ENCODE measurements at regions not wholly inside any gene's neighbourhood (a gene's known extent, or its start where the extent isn't known, plus 50 kb on each side); places are given as distances from the start of the nearest gene placed in this dataset.
"Not testable (repeated sequence)": the region's sequence is repeated elsewhere in the genome, so short reads cannot be mapped to it uniquely, and the experiment has no call there.

DNA sequence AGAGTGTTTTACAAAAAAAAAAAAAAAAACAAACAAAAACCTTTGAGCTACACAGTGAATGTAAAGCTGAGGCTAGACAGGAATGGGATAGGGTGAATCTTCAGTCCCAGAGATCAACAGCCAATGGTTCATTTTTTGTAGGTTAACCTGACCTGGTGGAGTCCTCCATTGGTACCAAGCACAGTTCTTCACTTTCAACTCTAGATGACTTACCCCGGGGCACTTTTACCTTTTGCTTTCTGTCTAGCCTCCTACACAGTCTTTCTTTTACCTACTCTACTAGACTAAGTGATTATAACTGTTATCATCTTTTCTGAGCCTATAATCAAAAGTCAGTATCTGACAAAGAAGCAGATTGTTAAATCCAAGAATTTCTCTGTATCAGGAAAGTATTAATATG is 50.9 kb downstream of the ANXA2R start:
- DNase-seq = no peak

DNA sequence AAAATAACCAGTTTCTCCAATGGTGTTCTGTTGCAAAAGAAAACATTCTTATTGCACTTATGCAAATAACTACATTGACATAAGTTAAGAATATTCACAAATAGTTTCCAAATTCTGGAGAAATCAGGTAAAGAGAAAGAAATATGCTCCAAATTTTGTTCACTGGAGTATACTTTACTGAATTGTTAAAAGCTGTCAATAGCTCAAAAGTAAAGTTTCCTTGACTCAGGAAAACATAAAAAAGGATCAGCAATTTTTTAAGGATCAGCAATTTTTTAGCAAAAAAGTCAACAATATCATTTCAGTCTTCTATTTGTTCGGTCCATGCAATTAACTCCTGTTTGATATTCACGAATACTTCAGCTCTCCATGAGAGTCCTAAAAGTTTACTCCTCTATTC is 51.6 kb downstream of the ANXA2R start:
- DNase-seq = no peak

DNA sequence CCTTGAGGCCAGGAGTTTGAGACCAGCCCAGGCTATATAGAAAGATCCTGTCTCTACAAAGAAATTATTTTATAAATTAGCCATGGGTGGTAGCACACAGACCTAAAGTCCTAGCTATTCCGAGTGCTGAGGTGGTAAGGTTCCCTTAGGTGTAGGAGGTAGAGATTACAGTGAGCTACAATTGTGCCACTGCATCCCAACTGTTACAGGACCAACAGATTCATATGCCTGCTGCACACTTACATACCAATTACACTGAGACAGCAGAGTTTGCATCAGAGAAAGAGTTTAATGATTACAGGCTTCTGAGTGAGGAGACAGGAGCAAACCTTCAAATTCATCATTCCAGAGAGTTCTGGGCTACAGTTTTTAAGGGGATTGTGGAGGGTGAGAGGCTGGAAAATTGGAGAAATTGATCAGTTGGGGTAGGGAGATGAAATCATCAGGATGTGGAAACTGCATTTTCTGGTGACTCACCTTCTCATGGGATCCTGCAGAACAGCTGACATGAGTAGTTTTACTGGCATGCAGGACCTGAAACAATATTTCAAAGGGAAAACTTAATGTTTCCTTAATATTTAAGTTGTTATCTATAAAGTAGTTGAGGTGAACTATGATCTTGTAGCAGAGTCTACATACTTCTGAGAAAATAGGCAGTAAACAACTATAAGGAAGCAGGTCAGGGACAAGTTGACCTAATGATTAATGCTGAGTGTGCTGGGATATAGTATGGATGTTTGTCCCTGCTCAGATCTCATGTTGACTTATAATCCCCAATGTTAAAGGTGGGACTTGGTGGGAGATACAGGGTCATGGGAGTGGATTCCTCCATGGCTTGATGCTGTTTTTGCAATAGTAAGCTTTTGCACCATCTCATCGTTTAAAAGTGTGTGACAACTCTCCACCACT is 54.7 kb downstream of the ANXA2R start:
- no peak for DNase-seq

DNA sequence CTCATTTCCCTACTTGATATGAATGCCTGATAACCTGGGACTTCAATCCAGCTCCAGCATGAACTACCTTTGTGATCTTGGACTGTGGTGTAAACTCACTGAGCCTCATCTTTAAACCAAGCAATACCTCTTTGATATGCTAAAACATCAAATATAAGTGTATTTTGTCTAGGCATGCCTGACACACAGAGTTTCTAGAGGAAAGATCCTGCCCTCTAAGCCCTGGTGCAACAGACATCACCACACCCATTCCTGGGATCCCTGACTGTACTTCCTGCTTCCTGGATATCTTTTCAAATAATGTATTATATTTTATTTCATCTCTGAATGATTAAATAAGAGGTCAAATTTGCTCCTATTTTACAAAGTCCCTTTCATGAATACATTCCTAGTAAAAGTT is 55.8 kb downstream of the ANXA2R start:
- no peak for DNase-seq

DNA sequence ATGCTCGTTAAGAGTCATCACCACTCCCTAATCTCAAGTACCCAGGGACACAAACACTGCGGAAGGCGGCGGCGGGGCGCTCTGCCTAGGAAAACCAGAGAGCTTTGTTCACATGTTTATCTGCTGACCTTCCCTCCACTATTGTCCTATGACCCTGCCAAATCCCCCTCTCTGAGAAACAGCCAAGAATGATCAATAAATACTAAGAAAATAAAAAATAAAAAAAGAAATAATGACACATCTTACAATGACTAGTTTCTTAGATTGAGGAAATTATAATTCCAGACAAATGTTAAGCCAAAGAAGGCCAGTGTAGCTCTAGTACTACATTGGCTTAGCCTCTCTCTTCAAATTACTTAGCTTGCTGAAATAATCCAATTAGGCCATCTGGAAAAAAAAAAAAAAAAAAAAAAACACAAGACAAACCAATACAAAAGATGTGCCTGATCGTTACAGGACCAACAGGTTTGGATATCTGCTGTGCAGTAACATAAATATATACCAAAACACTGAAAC is 58.0 kb downstream of the ANXA2R start:
- peak; percentile 56 for DNase-seq

DNA sequence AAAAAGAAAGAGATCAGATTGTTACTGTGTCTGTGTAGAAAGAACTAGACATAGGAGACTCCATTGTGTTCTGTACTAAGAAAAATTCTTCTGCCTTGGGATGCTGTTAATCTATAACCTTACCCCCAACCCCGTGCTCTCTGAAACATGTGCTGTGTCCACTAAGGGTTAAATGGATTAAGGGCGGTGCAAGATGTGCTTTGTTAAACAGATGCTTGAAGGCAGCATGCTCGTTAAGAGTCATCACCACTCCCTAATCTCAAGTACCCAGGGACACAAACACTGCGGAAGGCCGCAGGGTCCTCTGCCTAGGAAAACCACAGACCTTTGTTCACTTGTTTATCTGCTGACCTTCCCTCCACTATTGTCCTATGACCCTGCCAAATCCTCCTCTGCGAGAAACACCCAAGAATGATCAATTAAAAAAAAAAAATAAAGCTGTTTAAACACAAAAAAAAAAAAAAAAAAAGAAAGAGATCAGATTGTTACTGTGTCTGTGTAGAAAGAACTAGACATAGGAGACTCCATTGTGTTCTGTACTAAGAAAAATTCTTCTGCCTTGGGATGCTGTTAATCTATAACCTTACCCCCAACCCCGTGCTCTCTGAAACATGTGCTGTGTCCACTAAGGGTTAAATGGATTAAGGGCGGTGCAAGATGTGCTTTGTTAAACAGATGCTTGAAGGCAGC is 58.6 kb downstream of the ANXA2R start:
- DNase-seq = not testable (repeated sequence)

DNA sequence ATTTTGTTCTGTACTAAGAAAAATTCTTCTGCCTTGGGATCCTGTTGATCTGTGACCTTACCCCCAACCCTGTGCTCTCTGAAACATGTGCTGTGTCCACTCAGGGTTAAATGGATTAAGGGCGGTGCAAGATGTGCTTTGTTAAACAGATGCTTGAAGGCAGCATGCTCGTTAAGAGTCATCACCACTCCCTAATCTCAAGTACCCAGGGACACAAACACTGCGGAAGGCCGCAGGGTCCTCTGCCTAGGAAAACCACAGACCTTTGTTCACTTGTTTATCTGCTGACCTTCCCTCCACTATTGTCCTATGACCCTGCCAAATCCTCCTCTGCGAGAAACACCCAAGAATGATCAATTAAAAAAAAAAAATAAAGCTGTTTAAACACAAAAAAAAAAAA is 59.1 kb downstream of the ANXA2R start:
- not testable (repeated sequence) for DNase-seq

DNA sequence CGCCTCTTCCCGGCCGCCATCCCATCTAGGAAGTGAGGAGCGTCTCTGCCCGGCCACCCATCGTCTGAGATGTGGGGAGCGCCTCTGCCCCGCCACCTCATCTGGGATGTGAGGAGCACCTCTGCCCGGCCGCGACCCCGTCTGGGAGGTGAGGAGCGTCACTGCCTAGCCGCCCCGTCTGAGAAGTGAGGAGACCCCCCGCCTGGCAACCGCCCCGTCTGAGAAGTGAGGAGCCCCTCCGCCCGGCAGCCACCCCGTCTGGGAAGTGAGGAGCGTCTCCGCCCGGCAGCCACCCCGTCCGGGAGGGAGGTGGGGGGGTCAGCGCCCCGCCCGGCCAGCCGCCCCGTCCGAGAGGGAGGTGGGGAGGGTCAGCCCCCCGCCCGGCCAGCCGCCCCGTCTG is 59.7 kb downstream of the ANXA2R start:
- DNase-seq = not testable (repeated sequence)

DNA sequence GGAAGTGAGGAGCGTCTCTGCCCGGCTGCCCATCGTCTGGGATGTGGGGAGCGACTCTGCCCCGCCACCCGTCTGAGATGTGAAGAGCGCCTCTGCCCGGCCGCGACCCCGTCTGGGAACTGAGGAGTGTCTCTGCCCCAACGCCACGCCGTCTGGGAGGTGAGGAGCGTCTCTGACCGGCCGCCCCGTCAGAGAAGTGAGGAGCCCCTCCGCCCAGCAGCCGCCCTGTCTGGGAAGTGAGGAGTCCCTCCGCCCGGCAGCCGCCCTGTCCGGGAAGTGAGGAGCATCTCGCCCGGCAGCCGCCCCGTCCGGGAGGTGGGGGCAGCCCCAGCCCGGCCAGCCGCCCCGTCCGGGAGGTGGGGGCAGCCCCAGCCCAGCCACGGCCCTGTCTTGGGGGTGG is 60.9 kb downstream of the ANXA2R start:
- DNase-seq = not testable (repeated sequence)

DNA sequence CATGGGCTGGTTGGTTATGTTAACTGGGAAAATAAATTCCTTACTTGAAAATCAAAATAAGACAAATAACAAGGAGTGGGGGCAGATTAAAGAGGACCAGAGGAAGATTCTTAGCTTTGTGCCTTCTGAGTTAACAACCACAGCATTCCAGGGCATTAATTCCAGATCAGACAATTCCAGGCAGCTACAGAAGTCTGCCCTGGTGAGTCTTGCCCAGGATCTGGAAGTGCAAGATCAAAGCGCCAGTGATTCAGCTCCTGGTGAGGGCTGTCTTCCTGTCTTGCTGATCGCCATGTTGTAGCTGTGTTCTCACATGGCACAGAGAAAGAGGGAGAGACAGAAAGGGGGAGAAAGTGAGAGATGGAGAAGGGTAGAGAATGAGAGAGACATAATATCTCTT is 65.6 kb downstream of the ANXA2R start:
- DNase-seq = no peak

DNA sequence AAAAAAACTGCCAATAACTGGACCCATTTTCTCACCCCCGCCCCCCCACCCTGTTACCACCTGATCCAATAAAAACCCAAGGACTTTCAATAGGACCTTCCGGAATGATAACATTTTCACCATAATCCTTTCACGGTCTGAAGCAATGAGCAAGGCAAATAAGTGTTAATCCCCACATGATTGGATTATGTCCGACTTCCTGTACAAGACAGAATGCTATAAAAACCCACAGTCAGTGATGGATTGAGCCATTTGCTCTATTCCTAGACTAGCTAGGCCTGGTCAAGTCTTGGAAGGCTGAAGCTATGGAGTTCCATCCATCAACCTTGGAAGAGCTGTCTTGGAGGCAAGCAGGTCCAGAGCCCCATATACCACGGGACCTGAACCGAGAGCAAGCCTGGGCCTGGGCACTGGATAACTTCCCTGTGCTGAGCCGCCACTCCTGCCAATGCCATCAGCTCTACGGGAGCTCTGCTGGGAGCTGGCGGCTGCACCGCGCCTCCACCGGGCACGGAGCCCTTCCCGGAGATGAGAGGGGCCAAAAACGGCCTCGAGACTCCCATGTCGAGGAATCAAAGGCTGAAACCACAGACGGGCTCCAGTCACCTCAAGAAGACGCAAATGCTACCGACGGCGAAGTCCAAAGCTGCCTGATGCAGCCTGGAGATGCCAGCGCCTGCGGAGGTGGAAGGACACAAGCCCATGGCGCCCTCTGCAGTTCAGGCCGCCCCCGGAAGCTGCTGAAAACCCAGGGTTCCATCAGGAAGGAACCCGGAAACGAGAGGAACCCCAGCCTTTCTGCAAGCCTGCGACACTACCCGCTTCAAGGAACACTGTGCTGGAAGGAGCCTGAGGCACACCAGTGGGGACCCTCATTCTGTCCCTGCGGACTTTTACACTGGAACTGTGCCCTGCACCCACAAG is 69.2 kb downstream of the ANXA2R start:
- DNase-seq = no peak

DNA sequence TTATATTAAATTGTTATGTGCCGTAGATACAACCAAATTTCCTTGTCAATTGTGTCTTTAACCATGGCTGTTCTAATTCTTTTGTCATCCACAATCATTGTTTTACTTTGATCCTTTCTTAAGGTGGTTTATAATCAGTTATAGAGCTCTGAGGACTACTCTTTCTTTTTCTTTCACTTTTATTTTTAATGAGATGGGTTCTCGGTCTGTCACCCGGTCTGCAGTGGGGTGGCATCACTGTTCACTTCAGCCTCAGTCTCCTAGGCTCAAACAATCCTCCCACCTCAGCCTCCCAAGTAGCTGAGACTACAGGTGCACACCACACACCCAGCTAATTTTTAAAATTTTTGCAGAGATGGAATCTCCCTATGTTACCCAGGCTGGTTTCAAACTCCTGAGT is 74.2 kb downstream of the ANXA2R start:
- no peak for DNase-seq

DNA sequence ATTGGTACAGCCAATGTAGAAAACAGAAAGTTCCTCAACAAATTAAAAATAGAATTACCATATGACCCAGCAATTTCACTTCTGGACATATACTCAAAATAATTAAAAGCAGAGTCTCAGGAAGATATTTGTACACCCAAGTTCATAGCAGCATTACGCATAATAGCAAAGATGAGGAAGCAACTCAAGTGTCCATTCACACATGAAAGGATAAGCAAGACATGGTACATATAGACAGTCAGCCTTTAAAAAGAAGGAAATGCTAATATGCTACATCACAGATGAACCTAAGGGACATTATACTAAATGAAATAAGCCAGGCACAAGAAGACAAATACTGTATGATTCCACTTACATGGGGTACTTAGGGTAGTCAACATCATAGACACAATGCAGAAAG is 76.7 kb downstream of the ANXA2R start:
- DNase-seq = no peak

DNA sequence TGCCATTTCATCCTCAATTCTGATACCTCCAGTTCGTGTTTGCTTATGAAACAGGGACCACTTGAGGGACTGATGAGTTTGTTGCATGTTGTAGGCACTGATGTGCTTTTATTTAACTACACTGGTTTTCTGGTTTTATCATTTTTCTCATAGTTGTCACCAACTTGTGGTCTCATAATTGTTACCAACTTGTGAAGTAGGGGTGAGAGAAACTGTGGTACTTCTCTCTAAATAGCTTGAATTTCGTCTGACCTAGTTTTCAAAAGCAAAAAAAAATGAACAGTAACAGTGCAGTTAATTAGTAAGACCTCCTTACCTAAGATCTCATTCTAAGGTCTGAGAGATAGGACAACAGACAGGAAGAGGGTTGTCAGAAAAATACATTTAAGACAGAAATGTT is 78.0 kb downstream of the ANXA2R start:
- no peak for DNase-seq

DNA sequence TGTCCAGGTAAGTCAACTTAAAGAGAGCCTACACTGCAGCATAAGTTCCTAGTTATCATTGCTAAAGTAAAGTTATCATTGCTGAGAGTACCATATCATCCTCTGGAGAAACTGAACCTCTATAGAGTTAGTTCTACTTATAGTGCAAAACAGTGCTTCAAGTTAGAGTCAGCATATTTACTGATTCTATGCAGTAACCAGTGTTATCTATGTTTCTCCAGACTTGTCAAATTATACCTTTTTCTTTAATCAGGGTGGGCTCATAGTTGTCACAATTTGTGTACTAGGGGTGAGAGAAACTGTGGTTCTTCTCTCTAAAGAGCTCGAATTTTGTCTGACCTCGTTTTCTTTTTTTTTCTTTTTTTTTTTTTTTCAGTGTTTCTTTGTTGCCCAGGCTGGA is 79.6 kb downstream of the ANXA2R start:
- DNase-seq = no peak

DNA sequence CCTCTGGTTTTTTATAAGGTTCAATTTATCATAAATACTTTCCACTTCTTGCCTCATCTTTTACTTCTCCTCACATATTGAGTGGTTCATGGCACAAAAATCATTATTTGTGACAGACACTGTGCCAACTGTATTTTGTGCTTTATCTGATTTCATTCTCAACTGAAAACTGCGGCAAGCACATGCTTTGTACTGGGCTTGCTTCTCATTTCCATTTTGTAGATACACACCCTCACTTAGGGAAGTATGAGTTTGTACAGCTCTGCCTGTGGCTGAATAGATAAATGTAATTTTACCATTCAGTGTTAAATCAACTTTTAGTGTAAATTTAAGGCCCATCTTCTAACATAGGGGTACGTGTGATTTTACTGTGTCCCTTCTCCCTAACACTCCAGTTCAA is 83.6 kb downstream of the ANXA2R start:
- DNase-seq = no peak

DNA sequence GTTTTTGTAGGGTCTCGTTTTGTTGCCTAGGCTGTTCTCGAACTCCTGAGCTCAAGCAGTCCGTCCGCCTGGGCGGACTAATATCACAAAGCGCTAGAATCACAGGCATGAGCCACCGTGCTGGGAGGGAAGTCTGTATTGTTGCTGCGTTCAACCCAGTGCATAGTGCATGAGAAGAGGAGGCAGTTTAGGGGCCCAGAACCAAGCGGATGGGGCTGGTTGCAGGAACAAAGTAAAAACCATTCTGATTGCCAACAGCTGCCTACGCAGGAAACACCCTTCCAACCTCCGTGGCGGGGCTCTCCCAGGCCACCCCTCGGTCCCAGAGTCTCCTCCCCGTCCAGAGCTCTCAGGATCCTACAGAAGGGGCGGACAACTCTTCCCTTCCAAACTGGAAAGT is 87.1 kb downstream of the ANXA2R start:
- no peak for DNase-seq

DNA sequence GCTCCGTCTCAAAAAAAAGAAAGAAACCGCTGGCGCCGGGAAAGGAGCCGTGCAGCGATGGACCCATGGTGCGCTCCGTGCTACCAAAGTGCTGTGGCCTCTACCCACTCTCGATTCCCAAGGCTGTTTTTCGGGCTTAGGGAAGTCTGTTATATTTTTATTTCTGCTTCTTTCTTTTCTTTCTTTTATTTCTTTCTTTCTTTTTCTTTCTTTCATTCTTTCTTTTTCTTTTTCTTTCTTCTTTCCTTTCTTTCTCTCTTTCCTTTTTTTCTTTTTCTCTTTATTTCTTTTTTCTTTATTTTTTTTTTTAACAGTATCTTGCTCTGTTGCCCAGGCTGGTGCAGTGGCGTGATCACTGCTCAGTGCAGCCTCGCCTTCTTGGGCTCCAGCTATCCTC is 87.5 kb downstream of the ANXA2R start:
- no peak for DNase-seq

DNA sequence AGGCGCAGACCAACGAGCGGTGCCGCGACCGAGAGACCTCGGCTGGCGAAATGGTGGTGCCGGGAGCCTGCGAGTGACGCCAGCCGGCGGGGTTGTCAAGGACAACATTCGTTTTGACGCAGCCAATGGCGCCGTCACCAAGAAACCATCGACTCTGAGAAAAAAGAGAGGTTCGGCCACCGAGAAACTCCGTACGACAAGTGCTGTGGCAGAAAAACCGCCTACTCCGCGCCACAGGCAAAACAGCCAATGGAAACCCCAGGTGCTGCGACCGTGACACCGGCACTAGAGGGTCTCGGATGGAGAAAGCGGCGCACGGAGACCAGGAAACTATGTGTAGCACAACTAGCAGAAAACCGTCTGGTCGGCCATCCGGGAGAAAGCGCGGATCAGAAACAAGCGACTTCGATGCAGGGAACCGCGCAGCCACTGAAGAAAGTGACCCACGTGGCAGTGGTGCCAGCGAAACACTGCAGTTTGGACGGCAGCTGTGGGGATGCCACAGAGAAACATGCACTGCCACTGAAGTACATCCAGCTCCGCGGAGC is 88.8 kb downstream of the ANXA2R start:
- peak; percentile 63 for DNase-seq

DNA sequence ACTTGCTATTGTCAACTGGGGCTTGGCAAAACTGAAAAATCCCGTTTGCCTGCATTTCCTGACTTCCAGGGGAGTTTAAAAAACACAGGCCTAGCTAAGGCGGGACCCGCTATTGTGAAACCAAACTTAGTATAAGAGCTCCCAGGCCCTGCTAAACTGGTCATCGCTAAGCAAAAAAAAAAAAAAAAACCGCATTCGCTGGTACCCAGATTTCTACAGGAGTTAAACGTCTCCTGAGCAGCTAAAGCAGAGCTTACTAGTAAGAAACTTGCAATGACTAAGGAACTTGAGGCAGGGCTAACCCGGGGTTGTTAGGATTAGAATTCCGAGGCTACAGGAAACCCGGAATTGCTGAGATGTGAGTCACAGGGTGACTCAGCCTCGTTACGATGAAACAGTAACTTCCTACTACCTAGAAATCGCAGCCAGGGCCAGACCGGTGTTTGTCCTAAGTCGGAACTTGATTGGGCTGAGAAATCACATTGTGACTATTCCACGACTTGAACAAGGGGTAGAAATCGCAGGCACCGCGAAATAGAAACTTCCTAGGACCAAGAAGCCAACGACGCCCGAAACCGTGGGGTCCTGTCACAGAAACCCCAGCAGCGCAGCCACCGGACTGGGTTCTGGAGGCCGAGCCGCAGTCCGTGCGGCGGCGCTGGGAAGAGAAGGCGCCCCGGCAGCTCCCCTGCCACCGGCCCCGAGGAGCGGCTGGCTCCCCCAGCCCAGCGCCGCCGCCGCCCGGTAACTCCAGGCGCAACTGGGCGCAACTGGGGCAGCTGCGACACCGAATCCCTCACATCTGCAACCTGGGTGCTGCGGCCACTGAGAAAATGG is 89.4 kb downstream of the ANXA2R start:
- peak; percentile 72 for DNase-seq

DNA sequence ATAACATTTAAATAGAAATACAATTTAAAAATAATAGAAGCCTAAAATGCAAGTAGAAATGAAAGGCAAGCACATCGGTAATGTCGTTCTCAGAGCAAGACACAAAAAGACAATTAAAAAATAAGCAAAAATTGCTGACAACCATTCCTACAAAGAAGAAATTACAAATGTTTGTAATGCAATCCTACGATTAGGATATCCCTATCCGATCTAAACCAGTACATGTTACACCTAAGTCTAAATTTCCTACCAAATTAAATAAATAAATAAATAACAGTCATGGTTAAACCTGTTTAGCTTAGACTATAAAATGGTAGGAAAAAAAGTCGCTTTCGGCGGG is 90.0 kb downstream of the ANXA2R start:
- DNase-seq = no peak
